HG03558 (cell line): ENCODE measurements at regions not wholly inside any gene's neighbourhood (a gene's known extent, or its start where the extent isn't known, plus 50 kb on each side); places are given as distances from the start of the nearest gene placed in this dataset.
A peak's percentile ranks its signal among the peaks of the same experiment; 100 is the strongest.
"Not testable (repeated sequence)": the region's sequence is repeated elsewhere in the genome, so short reads cannot be mapped to it uniquely, and the experiment has no call there.

Experiments used
- ATAC-seq: cut with Tn5 transposase; IDR thresholded peaks from one replicate; pipeline ENCODE4 v1.9.1; 2021; ENCODE audit warnings: moderate number of reproducible peaks; ENCODE audit not compliant: unreplicated experiment; ENCODE audit errors: extremely low read depth

GRCh38 chr6:58063542-58063941 is 746.1 kb downstream of the PRIM2 start:
- not testable (repeated sequence) for ATAC-seq

- ATAC-seq = not testable (repeated sequence)
Observed at GRCh38 chr6:58067867-58068548, 750.6 kb downstream of the PRIM2 start.

DNA sequence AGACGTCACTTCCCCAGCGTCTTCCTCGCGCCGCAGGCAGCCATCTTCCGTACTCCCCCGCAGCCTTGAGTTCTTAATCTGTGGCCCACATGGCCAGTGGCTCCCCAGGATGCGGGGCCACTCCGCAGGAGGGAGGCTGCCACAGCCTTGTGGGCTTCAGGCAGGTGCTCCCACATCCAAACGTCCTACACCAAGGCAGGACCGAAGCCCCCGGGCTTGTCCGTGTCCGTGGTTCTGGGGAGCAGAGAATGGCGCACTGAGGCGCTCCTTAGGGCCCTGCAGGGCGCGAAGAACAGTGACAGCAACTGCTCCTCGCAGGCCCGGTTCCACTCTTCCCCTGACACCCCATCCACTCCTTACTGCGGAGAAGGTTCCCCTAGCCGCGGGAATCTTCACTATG is 755.8 kb downstream of the PRIM2 start:
- no peak for ATAC-seq

DNA sequence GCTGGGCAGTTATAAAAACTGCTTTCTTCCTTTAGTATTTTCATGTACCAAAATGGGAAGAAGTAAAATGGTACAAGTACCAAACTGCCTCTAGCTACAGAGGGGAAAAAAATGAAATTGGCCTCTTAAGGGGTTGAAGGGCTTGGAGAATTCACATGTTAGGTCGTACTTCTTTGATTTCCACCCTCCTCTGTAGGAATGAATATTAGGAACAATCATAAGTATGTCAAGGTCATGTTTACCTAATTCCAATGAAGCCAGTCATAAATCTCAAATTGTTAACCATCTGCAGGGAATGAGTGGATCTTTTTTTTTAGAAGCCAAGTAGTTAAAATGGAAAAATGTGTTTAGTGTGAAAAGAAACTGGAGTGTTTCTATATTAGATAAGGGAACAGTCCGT is 772.6 kb downstream of the PRIM2 start:
- not testable (repeated sequence) for ATAC-seq

DNA sequence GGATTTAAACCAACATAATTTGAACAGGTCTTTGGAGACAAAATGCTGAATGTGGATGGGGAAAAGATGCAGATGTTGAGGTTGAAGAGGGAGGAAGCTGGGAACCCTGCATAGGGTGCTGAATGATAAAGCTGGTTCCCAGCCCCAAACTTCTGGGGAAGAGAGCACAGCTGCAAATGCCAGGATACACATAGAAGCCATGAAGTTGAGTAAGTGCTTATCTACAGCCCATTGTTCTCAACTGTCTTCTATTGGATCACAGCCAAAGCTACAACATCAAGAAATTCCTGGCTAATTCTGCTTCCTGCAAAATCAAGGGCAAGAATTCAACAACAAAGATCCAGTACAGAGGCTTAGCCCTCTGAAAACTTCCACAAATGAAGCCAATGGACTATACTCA is 779.8 kb downstream of the PRIM2 start:
- not testable (repeated sequence) for ATAC-seq

- ATAC-seq = no peak
Observed at GRCh38 chr6:58113960-58114359, 796.5 kb downstream of the PRIM2 start.

DNA sequence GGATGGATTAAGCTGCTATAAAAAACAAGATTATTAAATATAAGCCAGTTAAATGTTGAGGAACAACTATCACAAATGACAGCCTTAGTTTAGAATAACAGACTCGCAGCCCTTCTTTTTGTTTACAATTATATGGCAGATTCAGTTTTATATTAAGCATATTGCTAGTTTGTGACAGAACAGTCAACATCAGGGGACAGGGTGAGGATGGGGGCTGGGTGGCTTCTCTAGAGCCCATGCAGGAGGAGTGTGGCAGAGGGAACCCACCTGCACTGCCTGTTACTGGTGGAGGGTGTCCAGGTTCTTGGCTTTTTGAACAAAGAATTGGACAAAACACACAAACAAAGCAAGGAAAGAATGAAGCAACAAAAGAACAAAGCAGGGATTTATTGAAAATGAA is 799.7 kb downstream of the PRIM2 start:
- ATAC-seq = not testable (repeated sequence)

- ATAC-seq = not testable (repeated sequence)
Observed at GRCh38 chr6:58121616-58122015, 804.2 kb downstream of the PRIM2 start.

DNA sequence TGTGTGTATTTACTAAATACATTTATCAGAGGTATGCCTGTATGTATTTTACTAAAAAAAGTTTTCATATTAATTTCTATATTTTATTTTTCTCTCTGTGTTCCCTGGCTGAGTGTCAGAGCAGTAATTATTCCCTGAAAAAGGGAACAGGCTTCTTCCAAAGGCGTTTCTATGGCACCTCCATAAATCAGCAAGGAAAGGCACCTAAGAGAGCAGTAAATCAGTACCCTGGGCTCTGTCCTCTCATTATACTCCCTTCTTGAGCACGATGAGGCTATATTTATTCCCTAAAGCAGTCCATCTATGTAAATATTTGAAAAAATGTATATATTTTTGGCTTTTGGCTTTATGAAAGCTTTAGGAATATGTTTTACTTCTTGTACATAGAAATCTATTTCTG is 806.3 kb downstream of the PRIM2 start:
- ATAC-seq = not testable (repeated sequence)

DNA sequence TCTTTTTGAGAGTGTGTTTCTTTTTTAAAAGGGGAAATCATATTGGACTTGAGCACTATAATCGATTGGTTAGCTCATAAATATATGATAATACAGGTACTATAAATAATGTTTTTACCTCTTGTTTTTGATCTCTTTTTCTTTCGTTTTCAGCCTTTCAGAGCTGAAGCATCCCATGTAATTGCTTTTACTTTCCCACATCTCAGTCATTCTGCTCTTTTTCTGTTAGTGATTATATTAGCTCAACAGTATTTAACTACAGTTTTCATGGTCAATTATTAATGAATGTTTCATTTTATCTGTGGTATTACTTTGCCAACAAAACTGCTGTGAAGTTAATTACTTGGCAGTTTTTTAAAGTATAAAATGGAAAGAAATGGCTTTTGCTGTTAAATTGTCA is 811.1 kb downstream of the PRIM2 start:
- ATAC-seq = not testable (repeated sequence)

DNA sequence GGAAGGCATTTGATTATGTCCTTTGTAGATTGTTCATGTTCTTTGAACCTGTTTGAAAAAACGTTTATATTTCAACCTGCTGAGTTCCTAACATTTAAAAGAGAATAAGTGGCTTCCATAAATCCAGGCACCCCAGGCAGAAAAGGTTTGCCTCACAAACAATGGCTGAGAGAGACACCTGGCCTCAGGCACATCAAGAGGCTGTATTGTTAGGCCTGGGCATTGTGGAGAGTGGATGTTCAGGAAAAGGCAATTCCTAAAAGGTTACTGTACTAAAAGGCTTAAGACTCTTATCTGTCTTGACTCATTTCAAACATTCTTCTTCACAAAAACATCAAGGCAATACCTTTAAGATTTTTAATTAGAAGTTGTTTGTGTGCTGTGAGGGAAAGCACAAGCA is 811.7 kb downstream of the PRIM2 start:
- ATAC-seq = not testable (repeated sequence)

- ATAC-seq = not testable (repeated sequence)
Observed at GRCh38 chr6:58139746-58140145, 822.3 kb downstream of the PRIM2 start.

- ATAC-seq = not testable (repeated sequence)
Observed at GRCh38 chr6:58171025-58171424, 853.6 kb downstream of the PRIM2 start.

- peak; percentile 58 for ATAC-seq
Observed at GRCh38 chr6:58181557-58182065, 864.2 kb downstream of the PRIM2 start.

DNA sequence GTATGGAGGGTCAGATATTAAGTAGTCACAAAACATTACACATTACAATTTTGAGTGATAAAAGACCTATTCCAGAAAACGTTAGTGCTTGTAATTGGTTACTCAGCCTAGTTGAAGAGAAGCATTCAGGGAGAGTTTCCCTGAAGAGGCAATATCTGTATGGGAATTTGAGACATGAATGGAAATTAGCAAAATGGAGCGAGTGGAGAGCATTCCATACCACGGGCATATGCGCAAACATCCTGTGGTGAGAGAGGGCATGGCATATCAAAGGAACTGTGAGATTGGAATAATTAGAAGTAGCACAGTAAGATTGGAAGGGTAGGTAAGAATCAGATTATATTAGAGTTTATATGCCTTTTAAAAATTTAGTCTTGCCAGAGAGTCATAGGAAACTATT is 867.9 kb downstream of the PRIM2 start:
- not testable (repeated sequence) for ATAC-seq

GRCh38 chr6:58193209-58193608 is 875.8 kb downstream of the PRIM2 start:
- not testable (repeated sequence) for ATAC-seq

DNA sequence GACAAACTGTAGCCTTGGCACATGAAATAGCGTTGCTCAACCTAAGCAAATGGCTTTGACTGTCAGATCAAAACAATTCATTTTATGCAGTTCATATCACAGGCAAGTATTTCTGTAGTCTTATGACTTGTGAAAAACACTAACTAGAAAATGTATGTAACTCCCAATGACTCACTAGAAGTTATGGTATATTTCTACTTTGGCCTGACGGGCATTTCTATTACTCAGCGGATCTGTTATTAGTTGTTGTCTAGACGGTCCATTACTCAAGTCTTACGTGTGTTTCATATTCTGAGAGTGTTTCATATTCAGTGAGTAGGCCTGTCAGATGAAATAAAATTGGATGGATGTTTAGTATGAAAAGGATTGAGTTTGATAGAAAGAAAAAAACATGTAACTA is 880.9 kb downstream of the PRIM2 start:
- ATAC-seq = no peak

- not testable (repeated sequence) for ATAC-seq
Observed at GRCh38 chr6:58237124-58237523, 919.7 kb downstream of the PRIM2 start.

DNA sequence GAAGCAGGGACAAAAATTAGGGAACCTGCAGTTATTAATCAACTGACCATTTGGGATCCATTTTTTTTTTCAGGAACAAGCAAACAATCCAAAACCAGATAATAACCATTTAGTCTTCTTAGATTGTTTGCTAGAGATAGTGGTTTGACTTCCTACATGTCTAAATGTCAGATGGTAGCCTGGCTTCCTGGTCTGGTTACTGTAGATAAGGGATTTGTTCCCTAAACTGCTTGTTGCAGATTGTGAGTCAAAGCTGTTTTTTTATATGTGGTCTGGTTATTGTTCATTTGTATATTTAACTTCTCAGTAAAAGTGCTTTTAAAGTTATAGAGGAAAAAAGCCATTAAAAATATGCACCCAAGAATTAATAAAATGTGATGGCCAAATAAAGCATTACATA is 921.0 kb downstream of the PRIM2 start:
- ATAC-seq = not testable (repeated sequence)

GRCh38 chr6:58257625-58258024 is 940.2 kb downstream of the PRIM2 start:
- not testable (repeated sequence) for ATAC-seq

DNA sequence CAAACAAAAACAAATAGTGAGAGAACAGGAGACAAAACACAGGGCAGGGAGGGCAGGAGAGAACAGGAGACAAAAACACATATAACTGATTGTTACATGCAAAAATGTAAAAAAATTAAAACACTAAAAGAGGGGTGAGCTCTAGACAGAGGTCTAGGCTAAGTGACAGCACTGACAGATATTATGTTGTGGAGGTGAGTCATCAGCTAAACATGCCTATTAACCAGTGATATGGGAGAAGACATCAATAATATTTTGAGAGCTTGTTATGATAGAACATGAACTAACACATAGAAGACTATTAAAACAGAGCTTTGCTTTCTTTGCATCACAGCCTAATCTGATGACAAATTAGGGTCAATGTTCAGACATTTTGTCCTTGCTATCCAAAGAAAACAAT is 972.7 kb downstream of the PRIM2 start:
- no peak for ATAC-seq

GRCh38 chr6:58291319-58291718 is 973.9 kb downstream of the PRIM2 start:
- not testable (repeated sequence) for ATAC-seq
